ENCODE measurements at regions not wholly inside any gene's neighbourhood (a gene's known extent, or its start where the extent isn't known, plus 50 kb on each side); places are given as distances from the start of the nearest gene placed in this dataset.

GRCh38 chr18:45169610-45170009 lies 445.7 kb upstream of the SLC14A2 start:
- DNase-seq: peak; percentile 75

- peak; percentile 6 for DNase-seq
Measured at GRCh38 chr18:45171679-45172191, 443.5 kb upstream of the SLC14A2 start.

GRCh38 chr18:45173327-45173726 lies 441.9 kb upstream of the SLC14A2 start:
- no peak for DNase-seq

DNA sequence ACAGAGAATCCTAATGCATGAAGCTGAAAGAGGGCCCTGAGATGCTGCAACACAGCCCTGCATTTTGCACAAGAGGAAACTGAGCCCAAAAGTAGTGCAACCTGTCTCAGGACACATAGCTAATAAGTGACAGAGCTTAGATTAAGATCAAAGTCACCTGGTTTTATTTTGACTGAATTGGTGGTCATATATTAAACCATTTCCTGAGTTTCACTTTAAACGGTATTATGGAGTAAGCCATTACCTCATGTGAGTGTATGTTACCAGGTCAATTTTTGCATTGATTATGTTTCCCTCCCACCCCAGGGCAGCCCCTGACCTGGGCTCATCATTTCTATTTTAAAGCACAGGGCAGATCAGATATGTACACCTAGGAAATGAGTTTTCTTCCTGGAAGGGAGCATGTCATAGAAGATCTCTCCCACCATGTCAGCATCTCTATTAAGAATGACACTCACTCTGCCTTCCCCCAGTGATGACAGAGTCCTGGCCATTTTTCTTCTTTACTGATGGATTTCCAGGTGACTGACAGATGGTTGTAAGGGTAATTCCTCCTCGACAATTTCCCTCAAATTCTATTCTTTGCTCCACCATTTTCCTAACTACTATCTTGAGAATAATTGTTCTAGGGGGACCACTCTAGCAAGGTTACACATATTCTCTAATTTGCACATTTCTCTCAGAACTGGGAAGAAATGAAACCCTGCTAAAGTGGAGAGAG lies 441.3 kb upstream of the SLC14A2 start:
- no peak for DNase-seq

- no peak for DNase-seq
Measured at GRCh38 chr18:45174629-45175136, 440.6 kb upstream of the SLC14A2 start.

DNA sequence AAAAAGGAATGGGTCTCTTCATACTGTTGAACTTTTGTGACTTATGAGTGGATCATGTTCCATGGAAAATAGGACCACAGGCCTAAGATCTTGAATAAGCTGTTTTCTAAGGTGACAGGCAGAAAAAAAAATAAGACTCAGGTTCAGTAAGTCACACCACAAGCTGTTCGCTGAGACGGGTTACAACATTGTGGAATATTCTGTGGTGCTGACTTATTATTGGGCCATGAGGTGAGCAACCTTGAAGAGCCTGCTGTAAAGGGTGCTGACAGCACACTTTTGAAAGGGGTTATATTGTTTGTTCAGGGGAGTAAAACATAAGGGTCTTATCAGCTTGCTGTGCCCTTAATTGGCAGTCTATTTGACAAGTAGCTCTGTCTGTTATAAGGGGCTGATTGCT lies 439.8 kb upstream of the SLC14A2 start:
- DNase-seq: no peak

DNA sequence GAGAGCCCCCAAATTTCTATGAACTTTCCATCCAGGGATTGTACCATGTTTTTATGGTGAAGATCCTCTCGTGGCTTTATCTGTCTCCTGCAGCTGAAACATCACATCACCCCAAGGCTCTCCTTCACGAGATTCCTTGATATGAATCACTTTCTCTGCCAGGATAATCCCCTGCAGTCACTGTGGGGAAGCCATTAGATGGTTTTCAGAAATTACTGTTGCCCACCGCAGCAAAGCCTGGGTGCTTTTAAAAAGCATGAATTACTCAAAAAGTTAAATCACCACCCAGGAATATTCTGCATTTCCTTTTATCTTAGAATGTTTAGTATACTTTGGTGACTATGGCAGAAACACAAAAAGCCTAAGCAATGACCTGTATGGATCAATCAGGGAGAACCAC lies 428.4 kb upstream of the SLC14A2 start:
- no peak for DNase-seq

GRCh38 chr18:45191795-45192194 lies 423.5 kb upstream of the SLC14A2 start:
- DNase-seq: no peak

- DNase-seq: peak; percentile 63
Measured at GRCh38 chr18:45197526-45197970, 417.7 kb upstream of the SLC14A2 start.

DNA sequence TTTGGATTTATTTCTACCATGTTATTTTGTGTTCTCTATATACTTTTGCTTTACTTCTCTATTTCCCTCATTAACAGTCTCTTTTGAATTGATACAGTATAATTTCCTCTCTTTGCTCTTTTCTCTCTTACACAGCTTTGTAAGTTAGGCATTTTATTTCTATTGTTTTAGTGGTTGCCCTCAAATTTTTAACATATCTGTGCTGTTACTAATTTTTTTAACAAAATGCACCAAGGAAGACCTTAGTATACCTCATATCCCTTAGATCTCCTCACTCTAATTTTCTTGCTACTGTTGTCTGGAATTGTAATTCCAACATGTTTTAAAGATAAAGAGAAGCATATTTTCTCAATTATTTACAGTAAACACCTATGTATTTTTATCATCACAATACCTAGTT lies 416.8 kb upstream of the SLC14A2 start:
- DNase-seq: no peak

DNA sequence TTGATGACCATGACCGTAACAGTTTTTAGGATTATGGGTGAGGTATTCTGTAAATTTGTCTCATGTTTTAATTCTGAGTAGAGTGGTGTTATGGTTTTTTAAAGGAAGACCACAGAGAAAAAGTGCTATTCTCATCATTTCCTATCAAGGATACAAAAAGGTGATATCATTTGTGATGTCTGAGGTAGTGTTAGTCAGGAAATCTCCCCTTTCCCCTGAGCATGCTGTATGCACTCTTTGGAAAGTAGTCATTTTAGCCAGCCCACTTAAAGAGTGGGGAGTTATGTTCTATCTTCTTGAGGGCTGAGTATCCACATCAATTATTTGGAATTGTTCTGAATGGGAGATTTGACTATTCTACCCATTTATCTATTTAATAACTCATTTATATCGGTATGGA lies 414.2 kb upstream of the SLC14A2 start:
- no peak for DNase-seq

DNA sequence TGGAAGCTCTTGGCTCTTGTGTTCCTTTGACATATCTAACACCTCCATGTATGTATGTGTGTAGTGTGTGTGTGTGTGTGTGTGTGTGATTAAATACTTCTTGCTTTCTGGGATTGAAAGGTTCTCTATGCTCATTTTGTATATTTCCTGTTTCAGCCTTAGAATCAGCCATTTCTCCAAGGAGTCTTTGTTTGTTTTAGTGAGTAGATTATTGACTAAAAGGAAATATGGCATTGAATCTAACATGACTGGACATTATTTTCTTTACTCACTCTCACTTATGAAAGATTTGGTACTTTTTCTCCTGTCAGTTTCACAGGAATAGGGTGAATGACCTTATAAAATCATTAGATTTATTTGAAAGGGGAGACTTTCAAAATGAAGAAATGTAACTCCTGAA lies 413.8 kb upstream of the SLC14A2 start:
- no peak for DNase-seq

- DNase-seq: no peak
Measured at GRCh38 chr18:45202061-45202460, 413.2 kb upstream of the SLC14A2 start.

DNA sequence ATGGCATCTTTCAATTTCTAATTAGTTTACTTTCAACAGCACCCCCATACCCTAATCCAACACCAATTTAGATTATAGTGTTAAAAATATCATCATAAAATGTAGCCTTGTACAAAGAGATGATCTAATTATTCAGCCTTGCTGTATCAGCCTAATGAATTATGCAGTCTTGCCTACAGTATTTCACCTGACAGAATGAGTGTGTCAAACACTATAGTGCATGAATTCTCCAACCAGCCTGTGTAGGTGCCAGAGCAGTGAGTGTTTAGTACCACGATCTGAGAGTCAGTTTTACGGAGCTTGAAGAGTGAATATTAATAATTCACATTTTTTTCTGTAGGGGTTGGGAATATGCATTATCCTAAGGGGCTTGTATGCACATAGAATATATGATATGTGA lies 411.6 kb upstream of the SLC14A2 start:
- no peak for DNase-seq

DNA sequence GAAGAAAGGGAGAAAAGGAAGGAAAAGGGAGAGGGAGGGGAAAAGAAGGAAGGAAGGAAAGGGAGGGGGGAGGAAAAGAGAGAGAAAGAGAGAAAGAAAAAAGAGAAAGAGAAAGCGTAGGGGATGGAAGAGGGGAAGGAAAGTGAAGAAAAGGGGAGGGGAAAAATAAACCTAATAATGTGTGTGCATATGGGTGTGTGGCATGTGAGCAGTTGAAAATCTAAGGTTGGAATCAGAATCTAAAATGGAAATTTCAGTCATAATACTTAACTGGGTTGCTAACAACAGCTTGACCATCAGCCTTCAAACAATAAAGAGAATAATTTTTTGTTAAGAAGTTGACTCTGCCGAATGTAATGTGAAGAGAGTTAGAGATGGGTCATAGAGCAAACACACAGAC lies 407.9 kb upstream of the SLC14A2 start:
- no peak for DNase-seq

GRCh38 chr18:45208164-45208563 lies 407.1 kb upstream of the SLC14A2 start:
- DNase-seq: no peak

- peak; percentile 91 for DNase-seq
Measured at GRCh38 chr18:45212181-45213039, 402.9 kb upstream of the SLC14A2 start.

DNA sequence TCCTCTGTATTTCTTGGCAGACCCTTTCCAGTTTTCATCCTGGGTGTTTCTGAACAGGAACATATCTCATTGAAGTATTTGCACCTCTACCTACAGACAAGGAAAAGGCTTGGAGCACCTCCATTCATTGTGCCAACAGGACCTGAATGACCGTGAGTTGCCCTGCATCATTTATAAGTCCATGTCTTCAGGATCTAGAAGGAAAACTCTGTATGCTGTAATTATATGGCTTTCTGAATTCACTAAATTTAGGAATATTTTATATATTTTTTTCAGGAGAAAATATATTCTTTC lies 402.3 kb upstream of the SLC14A2 start:
- DNase-seq: no peak

GRCh38 chr18:45218436-45218835 lies 396.8 kb upstream of the SLC14A2 start:
- no peak for DNase-seq

- no peak for DNase-seq
Measured at GRCh38 chr18:45221363-45221762, 393.9 kb upstream of the SLC14A2 start.

DNA sequence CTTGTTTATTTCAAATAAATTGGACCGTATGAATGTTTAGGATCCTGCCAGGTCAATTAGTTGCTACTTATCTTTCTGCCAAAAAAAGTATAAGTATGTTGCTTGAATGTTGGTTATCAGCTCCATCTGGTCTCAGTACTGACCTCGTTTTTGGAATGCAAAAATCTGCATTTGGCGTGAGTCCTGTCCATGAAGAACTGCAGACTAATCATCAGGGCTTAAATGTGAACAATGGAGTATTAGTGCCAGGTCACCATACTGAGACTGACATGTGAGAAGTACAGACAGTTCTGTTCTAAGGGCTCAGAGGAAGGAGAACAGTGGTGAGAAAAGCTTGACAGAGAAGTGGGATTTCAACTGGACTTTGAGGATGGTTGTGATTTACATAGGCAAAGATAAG lies 393.1 kb upstream of the SLC14A2 start:
- no peak for DNase-seq

DNA sequence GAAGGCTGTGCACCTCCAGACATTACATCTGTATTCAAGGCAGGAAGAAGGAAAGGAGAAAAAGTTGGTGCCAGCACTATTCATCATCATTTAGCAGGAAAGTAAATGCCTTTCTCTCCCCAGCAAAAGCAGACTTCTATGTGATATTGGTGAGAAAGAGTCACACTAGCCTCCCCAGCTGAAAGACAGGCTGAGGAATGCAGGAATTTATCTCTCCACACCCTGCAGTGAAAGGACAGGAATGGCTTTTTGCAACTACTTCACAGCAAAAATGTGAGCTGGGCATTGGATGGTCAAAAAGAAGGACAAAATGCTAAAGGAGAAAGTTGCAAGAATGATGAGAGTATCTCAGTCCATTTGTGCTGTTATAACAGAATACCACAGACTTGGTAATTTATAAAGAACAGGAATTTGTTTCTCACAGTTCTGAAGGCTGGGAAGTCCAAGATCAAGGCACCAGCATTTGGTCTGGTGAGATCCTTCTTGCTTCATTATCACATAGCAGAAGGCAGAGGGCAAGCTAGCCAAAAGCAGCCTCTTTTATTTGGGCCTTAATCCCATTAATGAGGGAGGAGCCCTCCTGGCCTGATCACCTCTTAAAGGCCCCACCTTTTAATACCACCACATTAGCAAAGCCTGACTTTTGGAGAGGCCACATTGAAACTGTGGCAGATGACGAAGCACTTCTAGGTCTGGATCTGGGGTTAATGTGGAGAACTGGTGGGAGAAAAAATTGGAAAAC lies 388.1 kb upstream of the SLC14A2 start:
- DNase-seq: no peak

- no peak for DNase-seq
Measured at GRCh38 chr18:45228796-45229388, 386.4 kb upstream of the SLC14A2 start.
